ENCODE measurements at regions not wholly inside any gene's neighbourhood (a gene's known extent, or its start where the extent isn't known, plus 50 kb on each side); places are given as distances from the start of the nearest gene placed in this dataset.

- TF ChIP-seq CTCF (IDR thresholded peaks at IDR 0.05; ENCODE audit: insufficient read depth, low read length) (no peak), POLR2AphosphoS5 (IDR thresholded peaks at IDR 0.05; ENCODE audit: low read depth) (no peak)
- TF ChIP-seq, protein P1, sequence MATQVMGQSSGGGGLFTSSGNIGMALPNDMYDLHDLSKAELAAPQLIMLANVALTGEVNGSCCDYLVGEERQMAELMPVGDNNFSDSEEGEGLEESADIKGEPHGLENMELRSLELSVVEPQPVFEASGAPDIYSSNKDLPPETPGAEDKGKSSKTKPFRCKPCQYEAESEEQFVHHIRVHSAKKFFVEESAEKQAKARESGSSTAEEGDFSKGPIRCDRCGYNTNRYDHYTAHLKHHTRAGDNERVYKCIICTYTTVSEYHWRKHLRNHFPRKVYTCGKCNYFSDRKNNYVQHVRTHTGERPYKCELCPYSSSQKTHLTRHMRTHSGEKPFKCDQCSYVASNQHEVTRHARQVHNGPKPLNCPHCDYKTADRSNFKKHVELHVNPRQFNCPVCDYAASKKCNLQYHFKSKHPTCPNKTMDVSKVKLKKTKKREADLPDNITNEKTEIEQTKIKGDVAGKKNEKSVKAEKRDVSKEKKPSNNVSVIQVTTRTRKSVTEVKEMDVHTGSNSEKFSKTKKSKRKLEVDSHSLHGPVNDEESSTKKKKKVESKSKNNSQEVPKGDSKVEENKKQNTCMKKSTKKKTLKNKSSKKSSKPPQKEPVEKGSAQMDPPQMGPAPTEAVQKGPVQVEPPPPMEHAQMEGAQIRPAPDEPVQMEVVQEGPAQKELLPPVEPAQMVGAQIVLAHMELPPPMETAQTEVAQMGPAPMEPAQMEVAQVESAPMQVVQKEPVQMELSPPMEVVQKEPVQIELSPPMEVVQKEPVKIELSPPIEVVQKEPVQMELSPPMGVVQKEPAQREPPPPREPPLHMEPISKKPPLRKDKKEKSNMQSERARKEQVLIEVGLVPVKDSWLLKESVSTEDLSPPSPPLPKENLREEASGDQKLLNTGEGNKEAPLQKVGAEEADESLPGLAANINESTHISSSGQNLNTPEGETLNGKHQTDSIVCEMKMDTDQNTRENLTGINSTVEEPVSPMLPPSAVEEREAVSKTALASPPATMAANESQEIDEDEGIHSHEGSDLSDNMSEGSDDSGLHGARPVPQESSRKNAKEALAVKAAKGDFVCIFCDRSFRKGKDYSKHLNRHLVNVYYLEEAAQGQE (IDR thresholded peaks at IDR 0.05; ENCODE audit: insufficient replicate concordance, low read depth), result no peak
Observed at GRCh38 chr1:234965111-234965510, 163.5 kb downstream of the TOMM20 start.

All from HL-60 (cell line).